Left lung (tissue), 4 donors: ENCODE measurements at regions not wholly inside any gene's neighbourhood (a gene's known extent, or its start where the extent isn't known, plus 50 kb on each side); places are given as distances from the start of the nearest gene placed in this dataset.

ENCODE experiments used
- ATAC-seq: fragments of 200-7000 bp; cut with Tn5 transposase; one replicate; pipeline ENCODE4 v1.9.1; 2020; ENCODE audit warnings: moderate library complexity
- DNase-seq, 4 donors: peaks; one replicate each; pipeline ENCODE4 v3.0.0-alpha.2; 2013 to 2020
- H3K27ac ChIP-seq, 2 donors: fragments of 200-600 bp; sonication (generic) in 1 of 2; one replicate each; pipeline versions ENCODE4 v1.5.0 to v1.8.0; 2020 to 2021
- H3K27me3 ChIP-seq, 2 donors: fragments of 200-600 bp; sonication (generic) in 1 of 2; one replicate each; pipeline versions ENCODE4 v1.5.0 to v1.8.0; 2020 to 2021
- H3K36me3 ChIP-seq, 2 donors: fragments of 200-600 bp; sonication (generic) in 1 of 2; one replicate each; pipeline versions ENCODE4 v1.5.0 to v1.8.0; 2020 to 2021
- H3K4me1 ChIP-seq, 2 donors: fragments of 200-600 bp; one replicate each; pipeline ENCODE4 v1.8.0; 2021
- H3K4me3 ChIP-seq, 2 donors: fragments of 200-600 bp; sonication (generic) in 1 of 2; one replicate each; pipeline versions ENCODE4 v1.5.0 to v1.8.0; 2020 to 2021; ENCODE audit warnings: mild to moderate bottlenecking in 1 of 2
- H3K9me3 ChIP-seq, 2 donors: fragments of 200-600 bp; sonication (generic) in 1 of 2; one replicate each; pipeline versions ENCODE4 v1.5.0 to v1.8.0; 2020 to 2021
- CTCF ChIP-seq, 2 donors: fragments of 200-600 bp; sonication (generic) in 1 of 2; IDR thresholded peaks; one replicate each; pipeline versions ENCODE4 v1.5.0 to v1.8.0; 2021; ENCODE audit warnings: antibody characterized with exemption in 2 of 2
- intact Hi-C, 2 donors: fragments of 100-400 bp; cut with DNase I; formaldehyde crosslinking; loops; one replicate each; pipeline versions ENCODE4 v1.11.2 to v1.14.2; 2022
- donor health status: DM: no; HTN: yes; CAD: no.
- donor health status: DM: no; HTN: no; CAD: no.

DNA sequence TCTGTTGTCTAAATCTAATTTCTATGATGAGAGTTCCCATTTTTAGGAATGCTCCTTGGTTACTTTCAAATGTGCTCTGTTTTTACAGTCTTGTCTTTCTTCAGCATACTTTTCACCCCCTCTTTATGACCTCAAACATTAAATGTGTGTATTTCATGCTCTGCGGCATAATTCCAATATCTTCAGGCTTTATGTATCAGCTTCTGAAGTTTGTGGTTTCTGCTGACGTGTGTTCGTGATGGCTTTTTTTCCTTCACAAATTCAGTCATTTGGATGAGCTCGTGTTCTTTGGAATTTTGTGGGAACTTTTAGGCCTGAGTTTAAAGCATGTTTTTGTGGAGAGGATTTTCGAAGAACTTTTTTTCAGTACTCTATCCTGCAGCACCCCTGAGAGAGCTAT lies 97.7 kb upstream of the CHRNA7 start:
- no peaks in the 10 kb centered on the region for H3K27me3 ChIP-seq
- no peak overlapping the region for H3K4me3 ChIP-seq
- H3K9me3 ChIP-seq: no peaks in the 10 kb centered on the region
- TF ChIP-seq CTCF (IDR thresholded peaks at IDR 0.05): no peak
- ATAC-seq (no peak), DNase-seq (no peak)
- intact Hi-C loops: no loop called here
- no peak overlapping the region for H3K27ac ChIP-seq
- no peaks in the 10 kb centered on the region for H3K4me1 ChIP-seq
- no peaks in the 10 kb centered on the region for H3K36me3 ChIP-seq

- Histone ChIP-seq H3K36me3 (no peaks in the 10 kb centered on the region), H3K27me3 (no peaks in the 10 kb centered on the region), H3K9me3 (no peaks in the 10 kb centered on the region), H3K4me3 (no peak overlapping the region), H3K4me1 (no peaks in the 10 kb centered on the region), H3K27ac (no peak overlapping the region)
- TF ChIP-seq CTCF (IDR thresholded peaks at IDR 0.05): no peak
- intact Hi-C loops: no loop called here
- DNase-seq (no peak), ATAC-seq (no peak)
Observed at GRCh38 chr15:31934821-31935220, 95.5 kb upstream of the CHRNA7 start.

GRCh38 chr15:31953478-31953877 lies 76.8 kb upstream of the CHRNA7 start:
- intact Hi-C loops: no loop called here
- Histone ChIP-seq H3K27me3 (peaks cover 0 to 13% of the 10 kb centered on the region in 2 donors), H3K27ac (no peak overlapping the region), H3K4me1 (no peaks in the 10 kb centered on the region), H3K9me3 (peaks cover 0 to 16% of the 10 kb centered on the region in 2 donors), H3K36me3 (no peaks in the 10 kb centered on the region), H3K4me3 (no peak overlapping the region)
- DNase-seq (no peak), ATAC-seq (no peak)
- no peak for TF ChIP-seq CTCF (IDR thresholded peaks at IDR 0.05)

- peaks cover 0 to 22% of the 10 kb centered on the region in 2 donors for H3K9me3 ChIP-seq
- no peaks in the 10 kb centered on the region for H3K36me3 ChIP-seq
- peaks cover 0 to 13% of the 10 kb centered on the region in 2 donors for H3K27me3 ChIP-seq
- DNase-seq (no peak), ATAC-seq (no peak)
- TF ChIP-seq CTCF (IDR thresholded peaks at IDR 0.05): no peak
- no peak overlapping the region for H3K4me3 ChIP-seq
- H3K4me1 ChIP-seq: no peaks in the 10 kb centered on the region
- intact Hi-C loops: no loop called here
- H3K27ac ChIP-seq: no peak overlapping the region
Observed at GRCh38 chr15:31954374-31955172, 75.7 kb upstream of the CHRNA7 start.

GRCh38 chr15:31955734-31956133 lies 74.6 kb upstream of the CHRNA7 start:
- H3K27ac ChIP-seq: no peak overlapping the region
- no peaks in the 10 kb centered on the region for H3K36me3 ChIP-seq
- no peak overlapping the region for H3K4me3 ChIP-seq
- TF ChIP-seq CTCF (IDR thresholded peaks at IDR 0.05): no peak
- peaks cover 0 to 13% of the 10 kb centered on the region in 2 donors for H3K27me3 ChIP-seq
- DNase-seq: no peak
- ATAC-seq: no peak
- no peaks in the 10 kb centered on the region for H3K4me1 ChIP-seq
- H3K9me3 ChIP-seq: peaks cover 0 to 34% of the 10 kb centered on the region in 2 donors
- intact Hi-C loops: no loop called here
